BE2C (cell line): ENCODE measurements at regions not wholly inside any gene's neighbourhood (a gene's known extent, or its start where the extent isn't known, plus 50 kb on each side); places are given as distances from the start of the nearest gene placed in this dataset.

Experiments
- DNase-seq: peaks from one replicate; pipeline ENCODE4 v3.0.0-alpha.2; 2020
- H3K27me3 ChIP-seq: fragments of 250-450 bp; sonication (Bioruptor Pico); 2 replicates; pipeline ENCODE4 v1.5.1; 2020; ENCODE audit warnings: mild to moderate bottlenecking
- H3K36me3 ChIP-seq: fragments of 250-450 bp; sonication (Bioruptor Pico); 2 replicates; pipeline ENCODE4 v1.5.1; 2020; ENCODE audit warnings: mild to moderate bottlenecking
- H3K4me1 ChIP-seq: fragments of 250-450 bp; sonication (Bioruptor Pico); 2 replicates; pipeline ENCODE4 v1.5.1; 2020
- H3K4me3 ChIP-seq: 2 replicates; pipeline ENCODE4 v1.5.1; 2011; ENCODE audit warnings: low read depth, low read length
- H3K9me3 ChIP-seq: fragments of 250-450 bp; sonication (Bioruptor Pico); 2 replicates; pipeline ENCODE4 v1.5.1; 2020
- CTCF ChIP-seq: IDR thresholded peaks from 2 replicates; pipeline ENCODE4 v1.5.1; 2012; ENCODE audit warnings: mild to moderate bottlenecking, low read depth, low read length

GRCh38 chr13:99663185-99663825 lies 162.0 kb downstream of the TM9SF2 start:
- H3K9me3 ChIP-seq = no peaks in the 10 kb centered on the region
- no peak for DNase-seq
- TF ChIP-seq CTCF = no peak
- H3K4me1 ChIP-seq = peaks cover 3% of the 10 kb centered on the region; the same call in 1 of the 2 replicates
- no peaks in the 10 kb centered on the region for H3K36me3 ChIP-seq
- no peak overlapping the region for H3K4me3 ChIP-seq
- no peaks in the 10 kb centered on the region; the same call in 1 of the 2 replicates for H3K27me3 ChIP-seq

- DNase-seq = no peak
- no peak for TF ChIP-seq CTCF
- Histone ChIP-seq H3K9me3 (no peaks in the 10 kb centered on the region), H3K4me3 (no peak overlapping the region), H3K36me3 (no peaks in the 10 kb centered on the region), H3K27me3 (no peaks in the 10 kb centered on the region; the same call in 1 of the 2 replicates), H3K4me1 (peaks cover 3% of the 10 kb centered on the region; the same call in 1 of the 2 replicates)
Observed at GRCh38 chr13:99662678-99663077, 161.4 kb downstream of the TM9SF2 start.

- Histone ChIP-seq H3K27me3 (no peaks in the 10 kb centered on the region; the same call in 1 of the 2 replicates), H3K9me3 (no peaks in the 10 kb centered on the region), H3K36me3 (no peaks in the 10 kb centered on the region), H3K4me1 (peaks cover 3% of the 10 kb centered on the region; the same call in 1 of the 2 replicates), H3K4me3 (no peak overlapping the region)
- DNase-seq = no peak
- no peak for TF ChIP-seq CTCF
Observed at GRCh38 chr13:99661791-99662190, 160.5 kb downstream of the TM9SF2 start.

- peaks cover 3% of the 10 kb centered on the region; the same call in 1 of the 2 replicates for H3K4me1 ChIP-seq
- no peak for TF ChIP-seq CTCF
- H3K27me3 ChIP-seq = no peaks in the 10 kb centered on the region; the same call in 1 of the 2 replicates
- H3K4me3 ChIP-seq = no peak overlapping the region
- H3K36me3 ChIP-seq = no peaks in the 10 kb centered on the region
- no peak for DNase-seq
- no peaks in the 10 kb centered on the region for H3K9me3 ChIP-seq
Observed at GRCh38 chr13:99659866-99660554, 158.7 kb downstream of the TM9SF2 start.

GRCh38 chr13:99659226-99659625 lies 158.0 kb downstream of the TM9SF2 start:
- no peaks in the 10 kb centered on the region for H3K9me3 ChIP-seq
- no peaks in the 10 kb centered on the region; the same call in 1 of the 2 replicates for H3K27me3 ChIP-seq
- DNase-seq = no peak
- no peak overlapping the region for H3K4me3 ChIP-seq
- H3K4me1 ChIP-seq = peaks cover 3% of the 10 kb centered on the region; the same call in 1 of the 2 replicates
- no peaks in the 10 kb centered on the region for H3K36me3 ChIP-seq
- TF ChIP-seq CTCF = no peak
